Uterus (tissue), 2 donors: ENCODE measurements at regions not wholly inside any gene's neighbourhood (a gene's known extent, or its start where the extent isn't known, plus 50 kb on each side); places are given as distances from the start of the nearest gene placed in this dataset.

Experiments used
- CTCF ChIP-seq, 4 experiments: fragments of 200-600 bp in 2 of 4; fragments of 450-650 bp in 2 of 4; sonication (generic) in 2 of 4; IDR thresholded peaks; one replicate each; pipeline ENCODE4 v1.5.1; 2016 to 2019; ENCODE audit warnings: antibody characterized with exemption in 4 of 4, mild to moderate bottlenecking in 2 of 4, moderate library complexity in 1 of 4
- POLR2A ChIP-seq, 2 donors: fragments of 450-650 bp; IDR thresholded peaks; one replicate each; pipeline ENCODE4 v1.6.1; 2016; ENCODE audit warnings: antibody characterized with exemption in 2 of 2, mild to moderate bottlenecking in 1 of 2, moderate library complexity in 1 of 2

GRCh38 chr4:177568931-177569330, 126.7 kb upstream of the AGA start:
- TF ChIP-seq POLR2A (IDR thresholded peaks at IDR 0.05) (no peak), CTCF (IDR thresholded peaks at IDR 0.05) (no peak)
